Cardiac fibroblast (primary cell): ENCODE measurements at regions not wholly inside any gene's neighbourhood (a gene's known extent, or its start where the extent isn't known, plus 50 kb on each side); places are given as distances from the start of the nearest gene placed in this dataset.

Source experiments
- DNase-seq, 2 donors: peaks; one replicate each; pipeline versions ENCODE4 v3.0.0 to v3.0.0-alpha.2; 2010; ENCODE audit warnings: low read depth in 2 of 2
- H3K4me3 ChIP-seq, 2 donors: replicated peaks in 1 of 2; 1 replicate in 1 of 2; 2 replicates in 1 of 2; pipeline ENCODE4 v1.5.1; 2011; ENCODE audit warnings: low read depth in 2 of 2, low read length in 2 of 2, mild to moderate bottlenecking in 2 of 2, moderate library complexity in 1 of 2
- CTCF ChIP-seq: IDR thresholded peaks from one replicate; pipeline ENCODE4 v1.5.1; 2011; ENCODE audit warnings: low read depth, mild to moderate bottlenecking, low read length, inconsistent platforms

- TF ChIP-seq CTCF = no peak
- H3K4me3 ChIP-seq = no peak overlapping the region
- DNase-seq = peak in 1 of 2 donors; percentile 27
These were observed 330.3 kb downstream of the SHQ1 start for GRCh38 chr3:72517921-72518424.

- no peak for TF ChIP-seq CTCF
- DNase-seq = no peak
These were observed 330.9 kb downstream of the SHQ1 start for GRCh38 chr3:72517336-72517735.

GRCh38 chr3:72516361-72516760 is 331.9 kb downstream of the SHQ1 start:
- DNase-seq = no peak
- no peak overlapping the region for H3K4me3 ChIP-seq
- TF ChIP-seq CTCF = no peak

More at GRCh38 chr3:72517336-72517735, 330.9 kb downstream of the SHQ1 start:
- no peak overlapping the region for H3K4me3 ChIP-seq

GRCh38 chr3:72515941-72516340 is 332.3 kb downstream of the SHQ1 start:
- no peak overlapping the region for H3K4me3 ChIP-seq
- no peak for TF ChIP-seq CTCF
- peak in 1 of 2 donors; percentile 10 for DNase-seq

GRCh38 chr3:72515281-72515680 is 333.0 kb downstream of the SHQ1 start:
- no peak for DNase-seq
- no peak for TF ChIP-seq CTCF
- H3K4me3 ChIP-seq = no peak overlapping the region

- H3K4me3 ChIP-seq = no peak overlapping the region
- TF ChIP-seq CTCF = no peak
- no peak for DNase-seq
These were observed 338.0 kb downstream of the SHQ1 start for GRCh38 chr3:72510247-72510646.
